Uterus (tissue), 2 donors: ENCODE measurements at regions not wholly inside any gene's neighbourhood (a gene's known extent, or its start where the extent isn't known, plus 50 kb on each side); places are given as distances from the start of the nearest gene placed in this dataset.

Experiments used
- CTCF ChIP-seq, 4 experiments: fragments of 200-600 bp in 2 of 4; fragments of 450-650 bp in 2 of 4; sonication (generic) in 2 of 4; IDR thresholded peaks; one replicate each; pipeline ENCODE4 v1.5.1; 2016 to 2019; ENCODE audit warnings: antibody characterized with exemption in 4 of 4, mild to moderate bottlenecking in 2 of 4, moderate library complexity in 1 of 4
- POLR2A ChIP-seq, 2 donors: fragments of 450-650 bp; IDR thresholded peaks; one replicate each; pipeline ENCODE4 v1.6.1; 2016; ENCODE audit warnings: antibody characterized with exemption in 2 of 2, mild to moderate bottlenecking in 1 of 2, moderate library complexity in 1 of 2

DNA sequence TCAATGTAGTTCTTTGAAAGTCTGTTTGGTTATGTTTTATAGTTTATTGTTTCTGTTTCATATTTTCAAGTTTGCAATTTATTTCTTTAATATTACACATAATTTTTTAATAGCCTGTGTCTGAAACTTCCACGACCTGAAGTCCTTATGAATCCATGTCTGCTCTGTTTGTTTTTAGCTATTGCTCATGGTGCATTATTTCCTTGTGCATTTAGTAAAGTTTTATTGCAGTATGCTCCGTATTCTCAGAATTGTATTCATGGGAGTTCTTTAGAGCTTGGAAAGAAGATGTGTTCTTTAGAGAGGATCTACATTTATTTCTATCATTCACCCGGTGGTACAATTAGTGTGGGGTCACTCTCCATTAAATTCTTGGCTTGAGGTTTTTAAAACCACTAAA lies 133.2 kb upstream of the NFIB start:
- TF ChIP-seq POLR2A (IDR thresholded peaks at IDR 0.05) = no peak
- no peak for TF ChIP-seq CTCF (IDR thresholded peaks at IDR 0.05)
